ENCODE measurements at regions not wholly inside any gene's neighbourhood (a gene's known extent, or its start where the extent isn't known, plus 50 kb on each side); places are given as distances from the start of the nearest gene placed in this dataset.
"Not testable (repeated sequence)": the region's sequence is repeated elsewhere in the genome, so short reads cannot be mapped to it uniquely, and the experiment has no call there.

DNA sequence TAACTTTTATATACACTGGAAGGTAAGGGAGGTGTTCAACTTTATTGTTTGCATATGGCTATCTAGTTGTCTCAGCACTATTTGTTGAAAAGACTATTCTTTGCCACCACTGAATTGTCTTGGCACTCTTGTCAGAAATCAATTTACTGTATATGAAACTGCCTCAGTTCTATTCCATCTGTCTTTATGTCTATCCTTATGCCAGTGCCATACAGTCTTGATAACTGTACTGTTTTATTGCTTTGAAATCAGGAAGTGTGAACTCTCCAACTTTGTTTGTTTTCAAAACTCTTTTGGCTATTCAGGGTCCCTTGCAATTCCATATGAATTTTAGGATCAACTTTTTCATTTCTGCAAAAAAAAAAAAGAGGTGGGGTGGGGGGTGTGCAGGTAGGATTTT lies 77.2 kb downstream of the PRSS23 start:
- Mint-ChIP-seq H3K27ac (no peak overlapping the region), H3K9me3 (no peaks in the 10 kb centered on the region), H3K4me1 (no peaks in the 10 kb centered on the region), H3K4me3 (no peak overlapping the region), H3K36me3 (no peaks in the 10 kb centered on the region), H3K27me3 (peaks cover 0 to 3% of the 10 kb centered on the region in 2 donors)
- no peak overlapping the region for H3K4me3 ChIP-seq (ENCODE audit: low read length)
- ChIA-PET CTCF (no interaction called here), POLR2A (no interaction called here)
- DNase-seq: no peak
- H3K4me1 ChIP-seq (ENCODE audit: insufficient read depth, low read length): no peaks in the 10 kb centered on the region
- no peaks in the 10 kb centered on the region for H3K9me3 ChIP-seq (ENCODE audit: low read length)
- no peaks in the 10 kb centered on the region for H3K27me3 ChIP-seq (ENCODE audit: insufficient read depth, low read length, poor library complexity, severe bottlenecking)
- H3K36me3 ChIP-seq (ENCODE audit: insufficient read depth, low read length): no peaks in the 10 kb centered on the region
- H3K27ac ChIP-seq (ENCODE audit: low read depth, low read length): no peak overlapping the region

DNA sequence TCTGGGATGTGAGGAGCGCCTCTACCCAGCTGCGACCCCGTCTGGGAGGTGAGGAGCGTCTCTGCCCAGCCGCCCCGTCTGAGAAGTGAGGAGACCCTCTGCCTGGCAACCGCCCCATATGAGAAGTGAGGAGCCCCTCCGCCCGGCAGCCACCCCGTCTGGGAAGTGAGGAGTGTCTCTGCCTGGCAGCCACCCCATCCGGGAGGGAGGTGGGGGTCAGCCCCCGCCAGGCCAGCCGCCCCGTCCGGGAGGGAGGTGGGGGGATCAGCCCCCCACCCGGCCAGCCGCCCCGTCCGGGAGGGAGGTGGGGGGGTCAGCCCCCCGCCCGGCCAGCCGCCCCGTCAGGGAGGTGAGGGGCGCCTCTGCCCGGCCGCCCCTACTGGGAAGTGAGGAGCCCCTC lies 76.0 kb downstream of the FZD4 start:
- H3K9me3 Mint-ChIP-seq; POLR2A ChIA-PET; H3K36me3 Mint-ChIP-seq; H3K27me3 ChIP-seq (ENCODE audit: insufficient read depth, low read length, poor library complexity, severe bottlenecking); H3K4me1 ChIP-seq (ENCODE audit: insufficient read depth, low read length); H3K4me1 Mint-ChIP-seq; H3K4me3 ChIP-seq (ENCODE audit: low read length); H3K27ac Mint-ChIP-seq; H3K9me3 ChIP-seq (ENCODE audit: low read length); DNase-seq; H3K27ac ChIP-seq (ENCODE audit: low read depth, low read length); CTCF ChIA-PET; H3K36me3 ChIP-seq (ENCODE audit: insufficient read depth, low read length); H3K4me3 Mint-ChIP-seq: not testable (repeated sequence)
- peaks cover 0 to 13% of the 10 kb centered on the region in 2 donors for H3K27me3 Mint-ChIP-seq

DNA sequence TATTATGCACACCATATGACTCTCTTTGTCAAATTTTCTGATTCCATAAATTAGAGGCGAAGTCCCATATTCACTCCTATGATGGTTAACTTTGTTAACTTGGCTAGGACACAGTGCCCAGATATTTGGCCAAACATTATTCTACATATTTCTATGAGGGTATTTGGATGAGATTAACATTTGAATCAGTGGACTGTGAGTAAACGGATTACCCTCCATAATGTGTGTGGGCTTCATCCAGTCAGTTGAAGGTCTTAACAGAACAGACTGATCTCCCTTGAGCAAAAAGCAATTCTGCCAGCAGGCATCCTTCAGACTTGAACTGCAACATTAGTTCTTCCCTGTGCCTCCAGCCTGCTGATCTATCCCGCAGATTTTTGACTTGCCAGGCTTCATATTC lies 69.9 kb downstream of the FZD4 start:
- Histone ChIP-seq H3K27ac (ENCODE audit: low read depth, low read length) (no peak overlapping the region), H3K36me3 (ENCODE audit: insufficient read depth, low read length) (no peaks in the 10 kb centered on the region), H3K9me3 (ENCODE audit: low read length) (no peaks in the 10 kb centered on the region), H3K4me1 (ENCODE audit: insufficient read depth, low read length) (no peaks in the 10 kb centered on the region), H3K4me3 (ENCODE audit: low read length) (no peak overlapping the region), H3K27me3 (ENCODE audit: insufficient read depth, low read length, poor library complexity, severe bottlenecking) (no peaks in the 10 kb centered on the region)
- ChIA-PET POLR2A (no interaction called here), CTCF (no interaction called here)
- Mint-ChIP-seq H3K4me1 (no peaks in the 10 kb centered on the region), H3K9me3 (no peaks in the 10 kb centered on the region), H3K36me3 (no peaks in the 10 kb centered on the region), H3K4me3 (no peak overlapping the region), H3K27me3 (peaks cover 5 to 30% of the 10 kb centered on the region in 2 donors), H3K27ac (no peak overlapping the region)
- no peak for DNase-seq

DNA sequence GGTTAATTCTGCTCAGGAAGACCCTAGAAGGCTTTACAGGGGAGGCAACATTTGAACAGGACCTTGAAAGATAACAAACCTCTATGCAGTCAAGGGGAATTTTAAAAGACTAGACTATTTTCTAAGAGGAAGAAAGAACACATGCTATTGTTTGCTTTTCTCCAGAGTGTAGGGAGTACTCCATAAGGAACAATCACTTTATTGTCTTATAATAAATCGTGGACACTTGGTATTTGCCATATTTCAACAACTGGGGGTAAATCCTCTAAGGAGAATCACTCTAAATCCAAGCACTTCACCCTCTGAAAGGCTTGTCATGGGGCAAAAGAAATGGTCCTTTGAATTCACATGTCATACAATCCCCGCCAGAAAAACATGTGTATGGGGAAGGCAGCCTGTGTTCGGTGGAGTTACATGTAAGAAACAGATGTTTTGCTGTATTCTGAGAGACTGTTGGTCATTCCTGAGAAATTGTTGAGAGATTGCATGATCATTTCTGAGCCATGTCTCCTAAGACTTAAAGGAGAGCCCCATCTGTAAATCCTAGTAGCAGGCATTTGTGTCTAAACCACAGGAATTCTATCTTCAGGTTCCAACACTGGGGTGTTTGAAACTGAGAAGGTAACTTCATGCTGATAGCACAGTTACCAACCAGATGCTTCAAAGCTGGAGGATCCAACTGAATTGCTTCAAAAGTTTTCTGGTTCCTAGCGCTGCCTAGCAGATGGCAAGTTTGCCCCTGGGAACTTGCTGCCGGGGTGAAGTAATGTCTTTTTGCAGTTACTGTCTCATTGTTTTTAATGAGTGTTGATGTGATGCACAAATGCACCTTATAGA lies 66.8 kb downstream of the FZD4 start:
- CTCF ChIA-PET: no interaction called here
- Mint-ChIP-seq H3K36me3 (no peaks in the 10 kb centered on the region), H3K4me3 (no peak overlapping the region), H3K4me1 (no peaks in the 10 kb centered on the region), H3K9me3 (no peaks in the 10 kb centered on the region), H3K27ac (no peak overlapping the region), H3K27me3 (peaks cover 7 to 25% of the 10 kb centered on the region in 2 donors)
- H3K27ac ChIP-seq (ENCODE audit: low read depth, low read length): no peak overlapping the region
- H3K9me3 ChIP-seq (ENCODE audit: low read length): no peaks in the 10 kb centered on the region
- DNase-seq: no peak
- no peak overlapping the region for H3K4me3 ChIP-seq (ENCODE audit: low read length)
- H3K27me3 ChIP-seq (ENCODE audit: insufficient read depth, low read length, poor library complexity, severe bottlenecking): no peaks in the 10 kb centered on the region
- no peaks in the 10 kb centered on the region for H3K36me3 ChIP-seq (ENCODE audit: insufficient read depth, low read length)
- POLR2A ChIA-PET: no interaction called here
- no peaks in the 10 kb centered on the region for H3K4me1 ChIP-seq (ENCODE audit: insufficient read depth, low read length)

DNA sequence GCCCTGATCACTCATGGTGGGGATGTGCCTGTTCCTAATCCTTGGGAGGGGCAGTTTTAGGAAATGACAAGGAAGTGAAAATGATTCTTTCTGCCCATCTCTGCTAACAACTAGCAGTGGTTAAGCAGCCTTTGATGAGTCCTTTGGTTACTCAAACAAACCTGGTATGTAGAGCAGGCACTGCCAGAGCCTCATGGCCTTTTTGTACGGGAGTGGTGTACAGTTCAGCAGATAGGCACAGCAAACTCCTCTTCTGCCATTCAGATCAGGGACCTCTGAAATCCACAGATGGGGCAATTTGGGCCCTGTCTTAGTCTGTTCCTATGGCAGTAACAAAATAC lies 66.2 kb downstream of the FZD4 start:
- H3K9me3 ChIP-seq (ENCODE audit: low read length): no peaks in the 10 kb centered on the region
- no peaks in the 10 kb centered on the region for H3K36me3 ChIP-seq (ENCODE audit: insufficient read depth, low read length)
- no peak overlapping the region for H3K27ac ChIP-seq (ENCODE audit: low read depth, low read length)
- no peak overlapping the region for H3K4me3 ChIP-seq (ENCODE audit: low read length)
- CTCF ChIA-PET: no interaction called here
- Mint-ChIP-seq H3K4me1 (no peaks in the 10 kb centered on the region), H3K4me3 (no peak overlapping the region), H3K27ac (no peak overlapping the region), H3K9me3 (no peaks in the 10 kb centered on the region), H3K27me3 (peaks cover 7 to 19% of the 10 kb centered on the region in 2 donors), H3K36me3 (no peaks in the 10 kb centered on the region)
- no peaks in the 10 kb centered on the region for H3K27me3 ChIP-seq (ENCODE audit: insufficient read depth, low read length, poor library complexity, severe bottlenecking)
- POLR2A ChIA-PET: no interaction called here
- no peak for DNase-seq
- no peaks in the 10 kb centered on the region for H3K4me1 ChIP-seq (ENCODE audit: insufficient read depth, low read length)

DNA sequence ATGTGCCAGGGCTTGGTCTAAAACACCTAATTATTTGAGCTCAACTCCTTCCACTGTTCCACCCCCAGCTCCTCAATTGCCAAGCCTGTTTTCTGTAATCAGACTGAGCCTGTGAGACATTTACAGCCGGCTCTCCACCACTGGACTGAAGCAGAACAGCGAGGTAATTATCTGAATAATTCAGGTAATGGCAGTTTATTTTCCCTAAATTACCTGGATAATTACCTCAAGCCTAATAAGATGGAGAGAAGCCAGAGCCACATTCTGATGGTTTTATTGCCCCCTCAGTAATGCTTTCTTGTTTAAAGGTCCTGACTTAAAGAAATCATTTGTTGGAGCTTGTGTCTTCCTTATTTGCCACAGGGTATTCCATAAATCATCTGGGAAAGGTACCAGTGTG lies 64.2 kb downstream of the FZD4 start:
- H3K4me1 Mint-ChIP-seq: no peaks in the 10 kb centered on the region
- no peaks in the 10 kb centered on the region for H3K27me3 ChIP-seq (ENCODE audit: insufficient read depth, low read length, poor library complexity, severe bottlenecking)
- H3K36me3 Mint-ChIP-seq: no peaks in the 10 kb centered on the region
- no peaks in the 10 kb centered on the region for H3K9me3 Mint-ChIP-seq
- ChIA-PET POLR2A (no interaction called here), CTCF (no interaction called here)
- H3K27ac ChIP-seq (ENCODE audit: low read depth, low read length): no peak overlapping the region
- no peak overlapping the region for H3K4me3 Mint-ChIP-seq
- DNase-seq: no peak
- no peaks in the 10 kb centered on the region for H3K36me3 ChIP-seq (ENCODE audit: insufficient read depth, low read length)
- H3K27me3 Mint-ChIP-seq: peaks cover 4 to 12% of the 10 kb centered on the region in 2 donors
- H3K9me3 ChIP-seq (ENCODE audit: low read length): no peaks in the 10 kb centered on the region
- no peak overlapping the region for H3K27ac Mint-ChIP-seq
- no peaks in the 10 kb centered on the region for H3K4me1 ChIP-seq (ENCODE audit: insufficient read depth, low read length)
- no peak overlapping the region for H3K4me3 ChIP-seq (ENCODE audit: low read length)

DNA sequence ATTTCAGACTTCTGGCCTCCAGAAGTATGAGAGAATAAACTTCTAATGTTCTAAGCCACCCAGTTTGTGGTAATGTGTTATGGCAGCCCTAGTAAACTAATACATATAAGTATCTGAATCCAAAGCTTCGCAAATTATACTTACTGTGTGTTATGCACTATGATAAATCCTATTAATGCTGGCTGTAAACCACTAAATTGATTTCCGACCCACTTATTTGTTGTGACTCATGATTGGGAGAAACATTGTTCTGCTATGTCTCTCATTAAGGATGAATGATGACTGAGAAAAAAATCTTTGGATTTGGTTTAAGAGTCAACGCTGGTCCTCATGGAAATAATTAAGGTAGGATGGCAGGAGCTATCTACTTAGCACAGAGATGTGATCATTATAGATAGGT lies 62.0 kb downstream of the FZD4 start:
- H3K27me3 Mint-ChIP-seq: peaks cover 7 to 9% of the 10 kb centered on the region in 2 donors
- H3K36me3 Mint-ChIP-seq: no peaks in the 10 kb centered on the region
- H3K4me1 Mint-ChIP-seq: no peaks in the 10 kb centered on the region
- Histone ChIP-seq H3K9me3 (ENCODE audit: low read length) (no peaks in the 10 kb centered on the region), H3K4me1 (ENCODE audit: insufficient read depth, low read length) (no peaks in the 10 kb centered on the region), H3K4me3 (ENCODE audit: low read length) (no peak overlapping the region), H3K27me3 (ENCODE audit: insufficient read depth, low read length, poor library complexity, severe bottlenecking) (no peaks in the 10 kb centered on the region), H3K27ac (ENCODE audit: low read depth, low read length) (no peak overlapping the region), H3K36me3 (ENCODE audit: insufficient read depth, low read length) (no peaks in the 10 kb centered on the region)
- ChIA-PET CTCF (no interaction called here), POLR2A (no interaction called here)
- H3K27ac Mint-ChIP-seq: no peak overlapping the region
- no peak for DNase-seq
- no peak overlapping the region for H3K4me3 Mint-ChIP-seq
- H3K9me3 Mint-ChIP-seq: no peaks in the 10 kb centered on the region
